ENCODE measurements at regions not wholly inside any gene's neighbourhood (a gene's known extent, or its start where the extent isn't known, plus 50 kb on each side); places are given as distances from the start of the nearest gene placed in this dataset.
"Not testable (repeated sequence)": the region's sequence is repeated elsewhere in the genome, so short reads cannot be mapped to it uniquely, and the experiment has no call there.

DNA sequence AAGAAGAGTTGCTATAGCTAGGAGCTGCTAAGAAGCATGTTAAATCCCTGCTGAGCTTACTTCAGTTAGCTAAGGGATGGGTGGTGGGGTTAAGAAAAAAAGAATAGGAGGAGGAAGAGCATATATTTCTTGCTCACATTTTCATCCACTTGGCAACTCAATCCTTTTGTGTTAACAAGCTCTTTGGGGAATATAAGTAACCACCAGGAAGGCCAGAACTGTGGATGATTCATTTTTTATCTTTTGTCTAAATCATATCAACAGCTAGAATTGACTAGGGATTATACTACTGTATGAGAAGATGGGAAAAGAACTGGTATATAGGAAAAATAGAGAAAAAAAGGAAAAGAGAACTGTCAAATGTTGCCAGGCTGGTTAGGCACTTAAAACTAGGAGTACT is 555.3 kb upstream of the ARRDC3 start:
- DNase-seq (ENCODE audit: low read depth), result no peak
- TF ChIP-seq, protein P1, sequence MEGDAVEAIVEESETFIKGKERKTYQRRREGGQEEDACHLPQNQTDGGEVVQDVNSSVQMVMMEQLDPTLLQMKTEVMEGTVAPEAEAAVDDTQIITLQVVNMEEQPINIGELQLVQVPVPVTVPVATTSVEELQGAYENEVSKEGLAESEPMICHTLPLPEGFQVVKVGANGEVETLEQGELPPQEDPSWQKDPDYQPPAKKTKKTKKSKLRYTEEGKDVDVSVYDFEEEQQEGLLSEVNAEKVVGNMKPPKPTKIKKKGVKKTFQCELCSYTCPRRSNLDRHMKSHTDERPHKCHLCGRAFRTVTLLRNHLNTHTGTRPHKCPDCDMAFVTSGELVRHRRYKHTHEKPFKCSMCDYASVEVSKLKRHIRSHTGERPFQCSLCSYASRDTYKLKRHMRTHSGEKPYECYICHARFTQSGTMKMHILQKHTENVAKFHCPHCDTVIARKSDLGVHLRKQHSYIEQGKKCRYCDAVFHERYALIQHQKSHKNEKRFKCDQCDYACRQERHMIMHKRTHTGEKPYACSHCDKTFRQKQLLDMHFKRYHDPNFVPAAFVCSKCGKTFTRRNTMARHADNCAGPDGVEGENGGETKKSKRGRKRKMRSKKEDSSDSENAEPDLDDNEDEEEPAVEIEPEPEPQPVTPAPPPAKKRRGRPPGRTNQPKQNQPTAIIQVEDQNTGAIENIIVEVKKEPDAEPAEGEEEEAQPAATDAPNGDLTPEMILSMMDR (IDR thresholded peaks at IDR 0.05; ENCODE audit: insufficient read depth, low read depth, low read length), result no peak

DNA sequence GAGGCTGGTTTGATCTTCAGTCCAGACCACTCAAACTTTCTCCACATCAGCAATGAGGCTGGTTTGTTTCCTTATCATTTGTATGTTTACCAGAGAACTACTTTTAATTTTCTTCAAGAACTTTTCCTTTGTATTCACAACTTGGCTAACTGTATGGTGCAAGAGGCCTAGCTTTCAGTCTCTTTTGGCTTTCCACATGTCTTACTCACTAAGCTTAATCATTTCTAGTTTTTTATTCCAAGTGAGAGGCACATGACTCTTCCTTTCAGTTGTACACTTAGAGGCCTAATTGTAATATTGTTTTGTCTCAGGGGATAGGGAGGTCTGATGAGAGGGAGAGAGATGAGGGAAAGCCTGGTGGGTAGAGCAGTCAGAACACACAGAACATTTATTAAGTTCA is 554.0 kb upstream of the ARRDC3 start:
- TF ChIP-seq, protein P1 (IDR thresholded peaks at IDR 0.05; ENCODE audit: insufficient read depth, low read depth, low read length), result no peak
- DNase-seq (ENCODE audit: low read depth), result no peak
- H3K4me3 ChIP-seq (ENCODE audit: low read depth, low read length), result no peak overlapping the region

More for the DNA sequence above, 555.3 kb upstream of the ARRDC3 start:
- no peak overlapping the region for H3K4me3 ChIP-seq (ENCODE audit: low read depth, low read length)

DNA sequence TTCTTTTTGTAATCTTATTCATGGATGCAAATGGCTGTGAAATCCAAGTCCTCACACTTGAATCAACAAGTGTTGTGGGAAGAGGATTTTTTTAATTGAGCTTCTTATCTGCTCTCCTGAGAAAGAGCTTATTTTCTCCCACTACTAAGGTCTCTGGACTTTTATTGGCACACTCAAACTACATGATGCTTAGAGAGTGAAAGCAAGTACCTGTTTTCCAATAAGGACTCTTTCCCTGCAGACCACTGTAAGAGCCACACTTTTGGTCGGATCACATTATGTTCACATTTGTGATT is 546.4 kb upstream of the ARRDC3 start:
- TF ChIP-seq, protein P1 (IDR thresholded peaks at IDR 0.05; ENCODE audit: insufficient read depth, low read depth, low read length), result no peak
- no peak for DNase-seq (ENCODE audit: low read depth)
- H3K4me3 ChIP-seq (ENCODE audit: low read depth, low read length), result no peak overlapping the region

DNA sequence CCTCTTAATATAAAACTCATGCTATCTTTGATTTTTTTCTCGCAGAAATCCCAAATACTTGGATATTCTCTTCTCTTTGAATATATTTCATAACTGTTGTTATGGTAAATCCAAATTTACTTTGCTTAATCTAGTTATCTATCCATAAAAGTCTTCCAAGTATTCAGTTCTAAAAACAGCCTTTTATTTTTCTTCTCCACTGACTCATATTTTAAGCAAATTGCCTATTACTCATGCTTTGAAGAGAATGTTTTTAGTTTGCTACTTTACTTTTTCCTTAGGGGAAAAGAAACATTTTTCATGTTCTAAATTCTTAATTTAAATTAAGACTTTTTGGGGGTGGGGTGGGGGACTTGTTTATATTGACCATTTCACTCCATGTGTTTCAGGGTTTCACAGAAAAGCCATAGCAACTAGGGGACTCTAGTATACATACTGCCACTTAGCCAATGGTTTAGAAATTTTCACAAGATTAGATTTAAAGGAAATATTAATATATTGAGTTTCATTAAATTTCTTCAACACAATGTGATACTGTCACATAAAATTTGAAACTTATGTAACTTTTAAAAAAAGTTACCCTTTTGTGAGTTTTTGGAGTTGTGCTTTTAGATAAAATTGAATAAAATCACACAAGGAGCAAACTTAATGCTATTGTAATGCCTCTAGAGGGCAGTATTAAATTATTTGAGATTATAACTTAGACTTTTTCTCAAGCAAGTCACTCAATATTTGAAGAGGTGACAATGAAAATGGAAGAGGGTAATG is 545.8 kb upstream of the ARRDC3 start:
- TF ChIP-seq, protein P1 (IDR thresholded peaks at IDR 0.05; ENCODE audit: insufficient read depth, low read depth, low read length), result peak; percentile 46
- H3K4me3 ChIP-seq (ENCODE audit: low read depth, low read length), result no peak overlapping the region
- DNase-seq (ENCODE audit: low read depth), result peak; percentile 27

DNA sequence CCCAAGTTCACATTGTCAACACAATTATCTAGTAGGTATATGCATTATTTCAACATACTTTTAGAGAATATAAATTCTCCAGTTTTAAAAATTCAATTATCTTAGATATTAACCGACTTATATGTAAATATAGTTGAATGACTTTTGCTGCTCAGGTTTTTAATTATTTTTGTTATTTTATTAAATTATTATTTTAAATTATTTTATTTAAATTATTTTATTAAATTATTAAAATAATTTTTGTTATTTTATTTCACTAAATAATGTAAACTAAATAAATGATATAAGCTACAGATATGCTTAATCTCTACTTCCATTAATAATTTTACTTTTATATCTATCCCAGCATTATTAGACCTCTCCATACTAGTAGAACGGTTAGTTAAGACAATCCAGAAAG is 544.3 kb upstream of the ARRDC3 start:
- DNase-seq (ENCODE audit: low read depth), result no peak
- no peak overlapping the region for H3K4me3 ChIP-seq (ENCODE audit: low read depth, low read length)
- TF ChIP-seq, protein P1 (IDR thresholded peaks at IDR 0.05; ENCODE audit: insufficient read depth, low read depth, low read length), result no peak

DNA sequence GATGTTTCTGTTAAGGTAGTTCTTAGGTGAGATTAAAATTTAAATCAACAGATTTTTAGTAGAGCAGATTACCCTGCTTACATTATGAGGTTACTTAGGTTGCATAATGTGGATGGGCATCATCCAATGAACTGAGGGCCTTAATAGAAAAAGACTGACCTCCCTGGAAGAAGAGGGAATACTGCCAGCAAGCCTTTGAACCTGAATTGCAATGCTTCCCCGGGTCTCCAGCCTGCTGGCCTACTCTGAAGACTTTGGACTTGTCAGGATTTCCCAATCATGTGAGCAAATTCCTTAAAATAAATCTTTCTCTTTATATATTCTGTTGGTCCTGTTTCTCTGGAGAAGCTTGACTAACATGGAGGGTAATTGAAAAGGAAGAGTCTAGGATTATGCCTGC is 542.1 kb upstream of the ARRDC3 start:
- TF ChIP-seq, protein P1 (IDR thresholded peaks at IDR 0.05; ENCODE audit: insufficient read depth, low read depth, low read length), result no peak
- DNase-seq (ENCODE audit: low read depth), result no peak
- H3K4me3 ChIP-seq (ENCODE audit: low read depth, low read length), result no peak overlapping the region

DNA sequence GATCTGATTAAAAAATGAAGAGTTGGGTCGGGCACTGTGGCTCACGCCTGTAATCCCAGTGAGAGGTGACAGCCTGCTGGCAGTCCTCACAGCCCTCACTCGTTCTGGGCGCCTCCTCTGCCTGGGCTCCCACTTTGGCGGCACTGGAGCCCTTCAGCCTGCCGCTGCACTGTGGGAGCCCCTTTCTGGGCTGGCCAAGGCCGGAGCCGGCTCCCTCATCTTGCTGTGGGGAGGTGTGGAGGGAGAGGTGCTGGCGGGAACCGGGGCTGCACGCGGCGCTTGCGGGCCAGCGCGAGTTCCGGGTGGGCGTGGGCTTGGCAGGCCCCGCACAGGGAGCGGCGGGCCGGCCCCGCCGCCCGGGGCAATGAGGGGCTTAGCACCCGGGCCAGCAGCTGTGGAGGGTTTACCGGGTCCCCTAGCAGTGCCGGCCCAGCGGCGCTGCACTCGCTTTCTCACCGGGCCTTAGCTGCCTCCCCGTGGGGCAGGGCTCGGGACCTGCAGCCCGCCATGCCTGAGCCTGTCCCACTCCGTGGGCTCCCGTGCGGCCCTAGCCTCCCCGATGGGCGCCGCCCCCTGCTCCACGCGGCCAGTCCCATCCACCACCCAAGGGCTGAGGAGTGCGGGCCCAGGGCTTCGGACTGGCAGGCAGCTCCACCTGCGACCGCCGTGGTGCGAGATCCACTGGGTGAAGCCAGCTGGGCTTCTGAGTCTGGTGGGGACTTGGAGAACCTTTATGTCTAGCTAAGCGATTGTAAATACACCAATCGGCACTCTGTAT is 534.1 kb upstream of the ARRDC3 start:
- DNase-seq (ENCODE audit: low read depth); H3K4me3 ChIP-seq (ENCODE audit: low read depth, low read length): not testable (repeated sequence)
